GM19467 (cell line): ENCODE measurements at regions not wholly inside any gene's neighbourhood (a gene's known extent, or its start where the extent isn't known, plus 50 kb on each side); places are given as distances from the start of the nearest gene placed in this dataset.
"Not testable (repeated sequence)": the region's sequence is repeated elsewhere in the genome, so short reads cannot be mapped to it uniquely, and the experiment has no call there.

Experiments
- ATAC-seq: cut with Tn5 transposase; IDR thresholded peaks from one replicate; pipeline ENCODE4 v1.9.1; 2021; ENCODE audit warnings: mild to moderate bottlenecking, moderate library complexity; ENCODE audit not compliant: unreplicated experiment

GRCh38 chr2:194491409-194492115 lies 1165.5 kb upstream of the SLC39A10 start:
- no peak for ATAC-seq

GRCh38 chr2:194486326-194486725 lies 1170.7 kb upstream of the SLC39A10 start:
- no peak for ATAC-seq

GRCh38 chr2:194483041-194483440 lies 1174.0 kb upstream of the SLC39A10 start:
- ATAC-seq, result no peak

GRCh38 chr2:194465641-194466040 lies 1191.4 kb upstream of the SLC39A10 start:
- ATAC-seq, result no peak

GRCh38 chr2:194464964-194465638 lies 1191.9 kb upstream of the SLC39A10 start:
- no peak for ATAC-seq

- not testable (repeated sequence) for ATAC-seq
These were observed 1194.1 kb upstream of the SLC39A10 start for GRCh38 chr2:194462883-194463282.

GRCh38 chr2:194455358-194455757 lies 1201.7 kb upstream of the SLC39A10 start:
- no peak for ATAC-seq

- ATAC-seq, result no peak
These were observed 1204.5 kb upstream of the SLC39A10 start for GRCh38 chr2:194452504-194452903.

- ATAC-seq, result no peak
These were observed 1211.8 kb upstream of the SLC39A10 start for GRCh38 chr2:194445226-194445625.

GRCh38 chr2:194443926-194444325 lies 1213.1 kb upstream of the SLC39A10 start:
- ATAC-seq, result no peak

- no peak for ATAC-seq
These were observed 1232.3 kb upstream of the SLC39A10 start for GRCh38 chr2:194424683-194425209.

- ATAC-seq, result no peak
These were observed 1245.8 kb upstream of the SLC39A10 start for GRCh38 chr2:194411221-194411620.

- ATAC-seq, result no peak
These were observed 1261.2 kb upstream of the SLC39A10 start for GRCh38 chr2:194395818-194396217.

- no peak for ATAC-seq
These were observed 1271.7 kb upstream of the SLC39A10 start for GRCh38 chr2:194385376-194385775.

- no peak for ATAC-seq
These were observed 1273.6 kb upstream of the SLC39A10 start for GRCh38 chr2:194383401-194383800.

- ATAC-seq, result no peak
These were observed 1274.8 kb upstream of the SLC39A10 start for GRCh38 chr2:194382221-194382620.

- no peak for ATAC-seq
These were observed 1277.0 kb upstream of the SLC39A10 start for GRCh38 chr2:194380011-194380410.

GRCh38 chr2:194367390-194367789 lies 1289.6 kb upstream of the SLC39A10 start:
- not testable (repeated sequence) for ATAC-seq

GRCh38 chr2:194363878-194364277 lies 1293.1 kb upstream of the SLC39A10 start:
- no peak for ATAC-seq

GRCh38 chr2:194363295-194363694 lies 1293.7 kb upstream of the SLC39A10 start:
- ATAC-seq, result no peak

GRCh38 chr2:194352505-194352904 lies 1304.5 kb upstream of the SLC39A10 start:
- ATAC-seq, result no peak

- no peak for ATAC-seq
These were observed 1310.8 kb upstream of the SLC39A10 start for GRCh38 chr2:194346193-194346592.
